ENCODE measurements at regions not wholly inside any gene's neighbourhood (a gene's known extent, or its start where the extent isn't known, plus 50 kb on each side); places are given as distances from the start of the nearest gene placed in this dataset.

- TF ChIP-seq CTCF (IDR thresholded peaks at IDR 0.05; ENCODE audit: low read length) (no peak), EZH2 (IDR thresholded peaks at IDR 0.05; ENCODE audit: borderline replicate concordance, low read length) (no peak)
Measured at GRCh38 chr10:128511284-128511683, 385.1 kb upstream of the MKI67 start.
